ENCODE measurements at regions not wholly inside any gene's neighbourhood (a gene's known extent, or its start where the extent isn't known, plus 50 kb on each side); places are given as distances from the start of the nearest gene placed in this dataset.

DNA sequence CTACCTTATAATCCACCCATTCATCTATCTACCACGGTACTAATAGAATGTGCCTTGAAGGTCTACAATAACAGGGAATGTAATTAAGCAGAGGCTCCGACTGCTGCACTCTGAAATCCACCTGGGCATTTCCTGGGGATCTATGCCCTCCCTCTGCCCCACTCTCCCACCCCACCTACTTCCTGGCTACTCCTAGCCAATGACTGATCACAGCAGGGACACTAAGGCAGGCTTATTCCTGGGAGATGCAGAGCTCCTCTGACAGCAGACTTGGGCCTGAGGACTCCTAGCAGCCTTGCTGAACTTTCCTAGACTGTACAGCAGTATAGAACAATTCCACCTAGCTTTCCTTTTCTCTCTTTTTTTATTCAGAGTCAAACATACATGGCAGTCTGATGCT, 91.1 kb upstream of the DHRS4 start:
- H3K4me1 ChIP-seq (ENCODE audit: control insufficient read depth in 1 of 2, insufficient read depth in 2 of 2, low read length in 2 of 2), result no peaks in the 10 kb centered on the region
- H3K27ac ChIP-seq (ENCODE audit: low read depth, low read length), result no peak overlapping the region
- H3K4me2 ChIP-seq (ENCODE audit: low read length), result no peak overlapping the region
- no peak overlapping the region for H4K12ac ChIP-seq (ENCODE audit: low read depth, low read length)
- no peak overlapping the region for H3K4me3 ChIP-seq (ENCODE audit: low read depth, low read length)
- no peaks in the 10 kb centered on the region for H3K27me3 ChIP-seq (ENCODE audit: insufficient read depth, low read length)
- no peaks in the 10 kb centered on the region for H3K79me2 ChIP-seq (ENCODE audit: control insufficient read depth, insufficient read depth, low read length, poor library complexity)
- H3K9me3 ChIP-seq (ENCODE audit: insufficient read depth, low read depth, low read length), result peaks cover 2% of the 10 kb centered on the region
- no peak overlapping the region for H3K18ac ChIP-seq (ENCODE audit: low read length)
- H2AFZ ChIP-seq (ENCODE audit: insufficient read depth, low read length, poor library complexity), result no peak overlapping the region
- H2AK5ac ChIP-seq (ENCODE audit: low read length), result no peak overlapping the region
- H4K91ac ChIP-seq (ENCODE audit: low read depth, low read length), result no peak overlapping the region
- H3K79me1 ChIP-seq (ENCODE audit: low read length), result no peaks in the 10 kb centered on the region
- H3K36me3 ChIP-seq (ENCODE audit: control insufficient read depth in 1 of 2, insufficient read depth in 2 of 2, low read length in 2 of 2), result no peaks in the 10 kb centered on the region
- no peak overlapping the region for H3K14ac ChIP-seq (ENCODE audit: low read length)
- H3K9ac ChIP-seq (ENCODE audit: low read length), result no peak overlapping the region
- H3K4ac ChIP-seq (ENCODE audit: low read depth, low read length), result no peak overlapping the region
- no peak overlapping the region for H2BK12ac ChIP-seq (ENCODE audit: low read length)
- no CpG with 5 or more reads among the region's 2 CpGs for WGBS (ENCODE audit: extremely low coverage, insufficient coverage, insufficient read length)
- no peak overlapping the region for H3K23ac ChIP-seq (ENCODE audit: low read length)
- no peak overlapping the region for H2BK5ac ChIP-seq (ENCODE audit: low read depth, low read length, poor library complexity)
- no peak for DNase-seq
- no peak overlapping the region for H4K8ac ChIP-seq (ENCODE audit: low read depth, low read length)
- H2BK120ac ChIP-seq (ENCODE audit: insufficient read depth, low read length, poor library complexity), result no peak overlapping the region

DNA sequence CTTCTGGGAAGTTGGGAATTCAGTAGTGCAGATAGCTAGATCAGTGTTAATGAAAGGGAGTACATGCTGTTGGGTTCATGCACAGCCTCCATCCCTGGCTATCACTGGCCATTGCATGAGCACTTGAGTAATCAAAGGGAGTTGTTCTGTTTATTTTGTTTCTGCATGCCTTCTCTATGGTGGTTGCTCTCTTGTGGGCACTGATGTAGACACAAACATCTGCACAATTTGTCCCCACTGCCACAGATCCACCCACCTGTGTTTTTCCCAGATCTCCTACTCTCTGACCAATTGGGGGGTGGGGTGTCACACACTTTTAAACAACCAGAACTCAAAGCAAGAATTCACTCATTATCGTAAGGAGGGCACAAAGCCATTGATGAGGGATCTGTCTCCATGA, 89.7 kb upstream of the DHRS4 start:
- Histone ChIP-seq H2BK120ac (ENCODE audit: insufficient read depth, low read length, poor library complexity) (no peak overlapping the region), H3K18ac (ENCODE audit: low read length) (no peak overlapping the region), H3K23ac (ENCODE audit: low read length) (no peak overlapping the region), H3K79me2 (ENCODE audit: control insufficient read depth, insufficient read depth, low read length, poor library complexity) (no peaks in the 10 kb centered on the region), H3K4me1 (ENCODE audit: control insufficient read depth in 1 of 2, insufficient read depth in 2 of 2, low read length in 2 of 2) (no peaks in the 10 kb centered on the region), H3K14ac (ENCODE audit: low read length) (no peak overlapping the region), H3K9ac (ENCODE audit: low read length) (no peak overlapping the region), H3K27ac (ENCODE audit: low read depth, low read length) (no peak overlapping the region), H3K9me3 (ENCODE audit: insufficient read depth, low read depth, low read length) (peaks cover 2% of the 10 kb centered on the region), H3K4me2 (ENCODE audit: low read length) (no peak overlapping the region), H2AK5ac (ENCODE audit: low read length) (no peak overlapping the region), H2BK5ac (ENCODE audit: low read depth, low read length, poor library complexity) (no peak overlapping the region), H3K79me1 (ENCODE audit: low read length) (no peaks in the 10 kb centered on the region), H4K8ac (ENCODE audit: low read depth, low read length) (no peak overlapping the region), H3K4ac (ENCODE audit: low read depth, low read length) (no peak overlapping the region), H3K36me3 (ENCODE audit: control insufficient read depth in 1 of 2, insufficient read depth in 2 of 2, low read length in 2 of 2) (no peaks in the 10 kb centered on the region), H4K91ac (ENCODE audit: low read depth, low read length) (no peak overlapping the region), H3K4me3 (ENCODE audit: low read depth, low read length) (no peak overlapping the region), H3K27me3 (ENCODE audit: insufficient read depth, low read length) (no peaks in the 10 kb centered on the region), H2BK12ac (ENCODE audit: low read length) (no peak overlapping the region), H2AFZ (ENCODE audit: insufficient read depth, low read length, poor library complexity) (no peak overlapping the region), H4K12ac (ENCODE audit: low read depth, low read length) (no peak overlapping the region)
- WGBS (ENCODE audit: extremely low coverage, insufficient coverage, insufficient read length), result no CpG with 5 or more reads among the region's 1 CpG
- DNase-seq, result no peak

GRCh38 chr14:23864259-23864658, 89.3 kb upstream of the DHRS4 start:
- Histone ChIP-seq H2BK5ac (ENCODE audit: low read depth, low read length, poor library complexity) (no peak overlapping the region), H2AK5ac (ENCODE audit: low read length) (no peak overlapping the region), H3K79me1 (ENCODE audit: low read length) (no peaks in the 10 kb centered on the region), H3K79me2 (ENCODE audit: control insufficient read depth, insufficient read depth, low read length, poor library complexity) (no peaks in the 10 kb centered on the region), H3K27me3 (ENCODE audit: insufficient read depth, low read length) (no peaks in the 10 kb centered on the region), H3K23ac (ENCODE audit: low read length) (no peak overlapping the region), H3K9ac (ENCODE audit: low read length) (no peak overlapping the region), H3K18ac (ENCODE audit: low read length) (no peak overlapping the region), H3K27ac (ENCODE audit: low read depth, low read length) (no peak overlapping the region), H4K91ac (ENCODE audit: low read depth, low read length) (no peak overlapping the region), H2AFZ (ENCODE audit: insufficient read depth, low read length, poor library complexity) (no peak overlapping the region), H2BK12ac (ENCODE audit: low read length) (no peak overlapping the region), H3K4ac (ENCODE audit: low read depth, low read length) (no peak overlapping the region), H3K9me3 (ENCODE audit: insufficient read depth, low read depth, low read length) (peaks cover 2% of the 10 kb centered on the region), H4K8ac (ENCODE audit: low read depth, low read length) (no peak overlapping the region), H3K4me1 (ENCODE audit: control insufficient read depth in 1 of 2, insufficient read depth in 2 of 2, low read length in 2 of 2) (no peaks in the 10 kb centered on the region), H3K14ac (ENCODE audit: low read length) (no peak overlapping the region), H2BK120ac (ENCODE audit: insufficient read depth, low read length, poor library complexity) (no peak overlapping the region), H3K4me3 (ENCODE audit: low read depth, low read length) (no peak overlapping the region), H3K36me3 (ENCODE audit: control insufficient read depth in 1 of 2, insufficient read depth in 2 of 2, low read length in 2 of 2) (no peaks in the 10 kb centered on the region), H4K12ac (ENCODE audit: low read depth, low read length) (no peak overlapping the region), H3K4me2 (ENCODE audit: low read length) (no peak overlapping the region)
- DNase-seq, result peak in 1 of 2 donors; percentile 23
- no CpG with 5 or more reads among the region's 2 CpGs for WGBS (ENCODE audit: extremely low coverage, insufficient coverage, insufficient read length)

DNA sequence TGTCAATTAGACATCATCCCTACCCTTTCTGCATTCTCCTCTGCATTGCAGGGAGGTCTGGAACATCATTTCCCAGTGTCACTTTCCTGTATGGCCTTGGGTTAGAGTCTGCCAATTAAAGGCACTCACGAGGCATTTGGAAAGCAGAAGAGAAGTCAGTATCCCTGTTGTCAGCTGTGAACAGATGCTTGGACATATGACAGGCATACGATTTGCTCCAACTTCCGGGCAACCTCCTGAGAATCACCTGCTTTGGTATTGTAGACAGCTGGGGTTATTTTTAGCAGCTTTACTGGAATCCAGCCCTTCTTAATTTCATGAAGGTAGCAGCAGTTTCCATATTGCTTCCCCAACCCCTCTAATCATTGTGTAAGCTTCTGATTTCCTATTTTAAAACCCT, 88.7 kb upstream of the DHRS4 start:
- no peak overlapping the region for H2BK120ac ChIP-seq (ENCODE audit: insufficient read depth, low read length, poor library complexity)
- no peak overlapping the region for H3K23ac ChIP-seq (ENCODE audit: low read length)
- no peak overlapping the region for H3K4me2 ChIP-seq (ENCODE audit: low read length)
- H3K27ac ChIP-seq (ENCODE audit: low read depth, low read length), result no peak overlapping the region
- DNase-seq, result no peak
- H3K18ac ChIP-seq (ENCODE audit: low read length), result no peak overlapping the region
- H3K4me1 ChIP-seq (ENCODE audit: control insufficient read depth in 1 of 2, insufficient read depth in 2 of 2, low read length in 2 of 2), result no peaks in the 10 kb centered on the region
- H2BK12ac ChIP-seq (ENCODE audit: low read length), result no peak overlapping the region
- no peak overlapping the region for H2AK5ac ChIP-seq (ENCODE audit: low read length)
- no peak overlapping the region for H3K9ac ChIP-seq (ENCODE audit: low read length)
- no peaks in the 10 kb centered on the region for H3K27me3 ChIP-seq (ENCODE audit: insufficient read depth, low read length)
- no peak overlapping the region for H3K4me3 ChIP-seq (ENCODE audit: low read depth, low read length)
- no peak overlapping the region for H2AFZ ChIP-seq (ENCODE audit: insufficient read depth, low read length, poor library complexity)
- H3K9me3 ChIP-seq (ENCODE audit: insufficient read depth, low read depth, low read length), result peaks cover 2% of the 10 kb centered on the region
- H2BK5ac ChIP-seq (ENCODE audit: low read depth, low read length, poor library complexity), result no peak overlapping the region
- H3K4ac ChIP-seq (ENCODE audit: low read depth, low read length), result no peak overlapping the region
- H3K79me2 ChIP-seq (ENCODE audit: control insufficient read depth, insufficient read depth, low read length, poor library complexity), result no peaks in the 10 kb centered on the region
- H3K14ac ChIP-seq (ENCODE audit: low read length), result no peak overlapping the region
- no peak overlapping the region for H4K91ac ChIP-seq (ENCODE audit: low read depth, low read length)
- H4K12ac ChIP-seq (ENCODE audit: low read depth, low read length), result no peak overlapping the region
- no peaks in the 10 kb centered on the region for H3K79me1 ChIP-seq (ENCODE audit: low read length)
- WGBS (ENCODE audit: extremely low coverage, insufficient coverage, insufficient read length), result no CpG with 5 or more reads among the region's 3 CpGs
- H3K36me3 ChIP-seq (ENCODE audit: control insufficient read depth in 1 of 2, insufficient read depth in 2 of 2, low read length in 2 of 2), result no peaks in the 10 kb centered on the region
- no peak overlapping the region for H4K8ac ChIP-seq (ENCODE audit: low read depth, low read length)
